ENCODE measurements at regions not wholly inside any gene's neighbourhood (a gene's known extent, or its start where the extent isn't known, plus 50 kb on each side); places are given as distances from the start of the nearest gene placed in this dataset.

DNA sequence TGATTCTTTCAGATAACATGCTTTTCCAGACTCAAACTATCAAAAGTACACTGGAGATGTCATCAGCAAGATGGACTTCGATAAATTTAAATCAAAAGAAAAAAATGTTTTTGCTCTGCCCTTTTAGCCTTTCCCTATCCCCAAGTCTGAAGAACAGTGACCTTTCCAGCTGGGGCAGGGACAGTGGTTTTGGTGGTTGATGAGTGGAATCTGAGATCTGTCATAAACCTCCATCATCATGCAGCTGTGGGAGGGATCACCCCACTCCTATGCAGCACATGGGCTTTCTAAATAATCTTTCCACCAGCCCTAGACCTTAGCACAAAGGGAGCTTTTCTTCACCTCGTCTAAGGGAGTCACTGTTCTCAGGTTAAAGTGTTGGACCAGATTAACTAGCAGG is 869.5 kb upstream of the SOX9 start:
- WGBS, 2 donors, result 52 to 59% methylated on average over 2 of the region's 2 CpGs
- intact Hi-C loops (cut with DNase I), result loop anchor here in 1 of 10 donors (10.0 kb wide), 1 partner anchor 56 kb away; no protein-coding TSS in a partner anchor
- H3K27me3 ChIP-seq, result no peaks in the 10 kb centered on the region
- no peak overlapping the region for H3K27ac ChIP-seq
- no peak overlapping the region for H3K4me3 ChIP-seq
- no peaks in the 10 kb centered on the region for H3K9me3 ChIP-seq
- ATAC-seq, result no peak
- H3K4me1 ChIP-seq, result no peaks in the 10 kb centered on the region
- TF ChIP-seq, protein P1, sequence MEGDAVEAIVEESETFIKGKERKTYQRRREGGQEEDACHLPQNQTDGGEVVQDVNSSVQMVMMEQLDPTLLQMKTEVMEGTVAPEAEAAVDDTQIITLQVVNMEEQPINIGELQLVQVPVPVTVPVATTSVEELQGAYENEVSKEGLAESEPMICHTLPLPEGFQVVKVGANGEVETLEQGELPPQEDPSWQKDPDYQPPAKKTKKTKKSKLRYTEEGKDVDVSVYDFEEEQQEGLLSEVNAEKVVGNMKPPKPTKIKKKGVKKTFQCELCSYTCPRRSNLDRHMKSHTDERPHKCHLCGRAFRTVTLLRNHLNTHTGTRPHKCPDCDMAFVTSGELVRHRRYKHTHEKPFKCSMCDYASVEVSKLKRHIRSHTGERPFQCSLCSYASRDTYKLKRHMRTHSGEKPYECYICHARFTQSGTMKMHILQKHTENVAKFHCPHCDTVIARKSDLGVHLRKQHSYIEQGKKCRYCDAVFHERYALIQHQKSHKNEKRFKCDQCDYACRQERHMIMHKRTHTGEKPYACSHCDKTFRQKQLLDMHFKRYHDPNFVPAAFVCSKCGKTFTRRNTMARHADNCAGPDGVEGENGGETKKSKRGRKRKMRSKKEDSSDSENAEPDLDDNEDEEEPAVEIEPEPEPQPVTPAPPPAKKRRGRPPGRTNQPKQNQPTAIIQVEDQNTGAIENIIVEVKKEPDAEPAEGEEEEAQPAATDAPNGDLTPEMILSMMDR (IDR thresholded peaks at IDR 0.05), result no peak
- DNase-seq, result no peak
- H3K36me3 ChIP-seq, result no peaks in the 10 kb centered on the region

DNA sequence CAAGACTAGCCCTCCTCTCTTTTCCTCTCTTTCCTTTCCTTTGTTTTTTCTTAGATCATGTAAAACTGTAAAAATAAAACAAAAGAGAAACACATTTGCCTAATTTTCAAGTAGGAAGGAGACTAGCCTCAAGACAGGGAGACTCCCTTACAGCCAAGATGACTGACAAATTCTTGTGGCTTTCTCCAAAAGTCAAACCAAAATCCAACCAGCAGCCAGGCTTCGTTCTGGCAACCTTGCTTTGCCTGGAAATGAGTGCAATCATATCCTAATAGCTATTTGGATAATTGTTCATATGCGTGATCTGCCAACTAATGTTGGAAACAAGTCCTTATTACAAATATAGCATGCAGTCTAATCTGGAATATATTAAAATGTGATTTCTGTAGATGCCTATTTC is 868.9 kb upstream of the SOX9 start:
- Histone ChIP-seq H3K27me3 (no peaks in the 10 kb centered on the region), H3K4me3 (no peak overlapping the region), H3K9me3 (no peaks in the 10 kb centered on the region), H3K36me3 (no peaks in the 10 kb centered on the region), H3K27ac (no peak overlapping the region), H3K4me1 (no peaks in the 10 kb centered on the region)
- 60 to 69% methylated on average over 2 of the region's 2 CpGs for WGBS, 2 donors
- no peak for DNase-seq
- TF ChIP-seq, protein P1 (IDR thresholded peaks at IDR 0.05), result no peak
- ATAC-seq, result no peak
- intact Hi-C loops (cut with DNase I), result loop anchor here in 1 of 10 donors (10.0 kb wide), 1 partner anchor 57 kb away; no protein-coding TSS in a partner anchor

DNA sequence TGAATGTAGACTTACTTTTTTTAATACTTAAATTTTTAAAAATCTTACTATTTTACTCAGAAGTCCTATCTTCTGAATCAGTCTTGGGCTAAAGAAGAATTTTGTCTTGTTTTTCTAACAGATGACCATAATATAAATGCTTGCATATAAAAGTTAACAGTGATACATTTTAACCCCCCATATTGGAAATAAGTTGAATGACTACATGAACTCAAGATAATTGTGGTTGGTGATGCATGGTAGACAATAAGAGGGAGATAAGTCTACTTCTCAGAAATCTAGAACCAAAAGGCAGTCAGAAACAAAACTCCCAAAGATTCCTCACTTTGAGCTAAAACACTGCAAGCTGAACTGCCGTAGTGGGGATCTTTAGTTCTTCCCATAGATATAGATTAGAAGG is 868.4 kb upstream of the SOX9 start:
- 0 to 89% methylated on average over 1 of the region's 1 CpG for WGBS, 2 donors
- no peaks in the 10 kb centered on the region for H3K9me3 ChIP-seq
- TF ChIP-seq, protein P1 (IDR thresholded peaks at IDR 0.05), result no peak
- ATAC-seq (no peak), DNase-seq (no peak)
- H3K4me1 ChIP-seq, result no peaks in the 10 kb centered on the region
- no peak overlapping the region for H3K27ac ChIP-seq
- no peak overlapping the region for H3K4me3 ChIP-seq
- H3K27me3 ChIP-seq, result no peaks in the 10 kb centered on the region
- intact Hi-C loops (cut with DNase I), result loop anchor here in 1 of 10 donors (10.0 kb wide), 1 partner anchor 58 kb away; no protein-coding TSS in a partner anchor
- H3K36me3 ChIP-seq, result no peaks in the 10 kb centered on the region

DNA sequence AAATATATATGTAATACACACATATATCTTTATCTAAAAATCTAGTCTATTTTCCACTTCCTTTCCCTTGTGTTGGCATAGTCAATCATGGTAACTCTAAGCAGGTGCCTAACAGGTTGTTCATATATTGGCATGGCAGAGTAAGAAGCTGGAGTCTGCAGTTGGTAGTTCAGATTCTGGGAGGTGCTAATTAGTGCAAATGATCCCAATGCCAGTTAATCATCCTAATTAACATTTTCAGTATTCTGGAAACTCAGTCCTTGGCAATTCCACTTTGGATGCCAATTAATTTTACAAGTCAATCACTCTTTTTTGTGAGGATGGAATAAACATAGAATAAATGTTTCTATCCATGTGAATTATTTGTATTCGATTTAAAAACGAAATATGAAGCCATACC is 863.7 kb upstream of the SOX9 start:
- H3K4me1 ChIP-seq, result no peaks in the 10 kb centered on the region
- H3K9me3 ChIP-seq, result no peaks in the 10 kb centered on the region
- whole genome bisulfite sequencing, 2 donors, result 80 to 84% methylated on average over 2 of the region's 2 CpGs
- TF ChIP-seq, protein P1 (IDR thresholded peaks at IDR 0.05), result no peak
- H3K36me3 ChIP-seq, result no peaks in the 10 kb centered on the region
- no peak overlapping the region for H3K4me3 ChIP-seq
- no peak overlapping the region for H3K27ac ChIP-seq
- intact Hi-C loops (cut with DNase I), result loop anchor here in 2 of 10 donors (5.0 to 10.0 kb wide), 2 partner anchors 40 to 62 kb away; no protein-coding TSS in a partner anchor
- DNase-seq (no peak), ATAC-seq (no peak)
- H3K27me3 ChIP-seq, result no peaks in the 10 kb centered on the region
